Nephron (organoid): ENCODE measurements at regions not wholly inside any gene's neighbourhood (a gene's known extent, or its start where the extent isn't known, plus 50 kb on each side); places are given as distances from the start of the nearest gene placed in this dataset.

ENCODE experiments used
- H3K27ac Mint-ChIP-seq, 3 experiments: 2 replicates each; pipeline ENCODE4 v1.8.0; 2020; ENCODE audit warnings: mixed read lengths in 3 of 3, mild to moderate bottlenecking in 2 of 3, moderate library complexity in 1 of 3
- H3K27me3 Mint-ChIP-seq: 2 replicates; pipeline ENCODE4 v1.8.0; 2021; ENCODE audit warnings: low read depth, mild to moderate bottlenecking, moderate library complexity, mixed read lengths
- H3K36me3 Mint-ChIP-seq: 2 replicates; pipeline ENCODE4 v1.8.0; 2020; ENCODE audit warnings: low read depth, mixed read lengths
- H3K4me1 Mint-ChIP-seq: 2 replicates; pipeline ENCODE4 v1.8.0; 2020; ENCODE audit warnings: mixed read lengths
- H3K4me3 Mint-ChIP-seq, 3 experiments: 2 replicates each; pipeline ENCODE4 v1.8.0; 2020; ENCODE audit warnings: mild to moderate bottlenecking in 3 of 3, mixed read lengths in 3 of 3, moderate library complexity in 2 of 3
- H3K9me3 Mint-ChIP-seq: 2 replicates; pipeline ENCODE4 v1.8.0; 2020; ENCODE audit warnings: mixed read lengths
- TF ChIP-seq, protein P1 (sequence below), 3 experiments: fragments of 200-600 bp; sonication (generic); IDR thresholded peaks; one replicate each; pipeline ENCODE4 v1.5.0; 2021; ENCODE audit warnings: antibody characterized with exemption in 3 of 3; ENCODE audit not compliant: unreplicated experiment in 3 of 3

DNA sequence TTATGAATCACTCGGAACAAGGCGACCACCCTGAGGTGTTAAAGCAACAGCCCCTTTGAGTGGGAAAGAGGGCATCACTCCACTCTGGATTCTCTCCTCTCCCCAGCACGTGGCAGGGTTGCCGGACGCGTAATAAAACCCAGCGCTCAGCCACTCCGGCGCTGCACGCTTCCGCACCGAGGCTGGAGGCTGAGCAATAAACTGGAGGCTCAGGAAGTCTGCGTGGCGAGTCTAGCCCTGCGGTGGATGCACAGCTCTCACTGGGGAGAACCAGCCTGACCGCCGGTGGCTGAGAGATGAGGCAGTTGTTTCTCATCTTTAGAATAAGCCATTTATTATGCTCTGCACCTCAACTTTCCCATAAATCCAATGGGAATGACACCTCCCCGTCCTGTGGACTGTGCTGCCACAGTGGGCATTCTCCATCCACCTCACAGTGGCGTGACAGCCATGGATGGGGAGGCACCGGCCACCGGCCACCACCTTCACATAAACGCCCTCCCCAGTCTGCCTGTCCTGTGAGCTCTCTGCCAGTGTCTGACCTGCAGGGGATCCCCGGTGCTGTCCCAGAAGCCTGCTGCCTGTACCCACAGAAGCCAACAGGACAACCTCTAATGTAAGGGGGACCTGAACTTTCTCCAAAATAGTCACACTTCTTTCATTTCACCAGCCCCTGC lies 64.2 kb upstream of the GGTLC1 start:
- Mint-ChIP-seq H3K9me3 (no peaks in the 10 kb centered on the region), H3K27me3 (peaks cover 4% of the 10 kb centered on the region), H3K27ac (no peak overlapping the region), H3K36me3 (no peaks in the 10 kb centered on the region), H3K4me1 (peaks cover 9% of the 10 kb centered on the region), H3K4me3 (no peak overlapping the region)
- TF ChIP-seq, protein P1, sequence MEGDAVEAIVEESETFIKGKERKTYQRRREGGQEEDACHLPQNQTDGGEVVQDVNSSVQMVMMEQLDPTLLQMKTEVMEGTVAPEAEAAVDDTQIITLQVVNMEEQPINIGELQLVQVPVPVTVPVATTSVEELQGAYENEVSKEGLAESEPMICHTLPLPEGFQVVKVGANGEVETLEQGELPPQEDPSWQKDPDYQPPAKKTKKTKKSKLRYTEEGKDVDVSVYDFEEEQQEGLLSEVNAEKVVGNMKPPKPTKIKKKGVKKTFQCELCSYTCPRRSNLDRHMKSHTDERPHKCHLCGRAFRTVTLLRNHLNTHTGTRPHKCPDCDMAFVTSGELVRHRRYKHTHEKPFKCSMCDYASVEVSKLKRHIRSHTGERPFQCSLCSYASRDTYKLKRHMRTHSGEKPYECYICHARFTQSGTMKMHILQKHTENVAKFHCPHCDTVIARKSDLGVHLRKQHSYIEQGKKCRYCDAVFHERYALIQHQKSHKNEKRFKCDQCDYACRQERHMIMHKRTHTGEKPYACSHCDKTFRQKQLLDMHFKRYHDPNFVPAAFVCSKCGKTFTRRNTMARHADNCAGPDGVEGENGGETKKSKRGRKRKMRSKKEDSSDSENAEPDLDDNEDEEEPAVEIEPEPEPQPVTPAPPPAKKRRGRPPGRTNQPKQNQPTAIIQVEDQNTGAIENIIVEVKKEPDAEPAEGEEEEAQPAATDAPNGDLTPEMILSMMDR (IDR thresholded peaks at IDR 0.05; ENCODE audit: unreplicated experiment in 3 of 3): no peak

DNA sequence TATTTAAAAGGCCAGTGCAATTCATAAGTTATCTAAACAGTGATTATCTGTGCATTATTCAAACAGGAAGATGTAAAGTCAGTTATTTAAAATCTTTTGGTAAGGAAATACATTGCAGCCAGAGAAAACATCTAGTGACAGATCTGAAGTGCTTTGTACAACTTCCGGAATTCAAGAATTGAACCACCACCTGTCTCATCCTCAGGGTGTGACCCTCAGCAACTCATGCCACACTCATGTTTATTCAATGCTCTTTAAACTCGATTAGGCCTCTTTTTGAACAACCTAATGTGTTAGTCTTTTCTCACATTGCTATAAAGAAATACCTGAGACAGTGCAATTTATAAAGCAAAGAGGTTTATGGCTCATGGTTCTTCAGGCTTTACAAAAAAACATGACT lies 62.6 kb upstream of the GGTLC1 start:
- Mint-ChIP-seq H3K4me3 (no peak overlapping the region), H3K4me1 (peaks cover 5% of the 10 kb centered on the region), H3K27ac (peak overlapping the region in 1 of 3 experiments; percentile 48), H3K27me3 (peaks cover 4% of the 10 kb centered on the region), H3K36me3 (no peaks in the 10 kb centered on the region), H3K9me3 (no peaks in the 10 kb centered on the region)
- TF ChIP-seq, protein P1 (IDR thresholded peaks at IDR 0.05; ENCODE audit: unreplicated experiment in 3 of 3): no peak

DNA sequence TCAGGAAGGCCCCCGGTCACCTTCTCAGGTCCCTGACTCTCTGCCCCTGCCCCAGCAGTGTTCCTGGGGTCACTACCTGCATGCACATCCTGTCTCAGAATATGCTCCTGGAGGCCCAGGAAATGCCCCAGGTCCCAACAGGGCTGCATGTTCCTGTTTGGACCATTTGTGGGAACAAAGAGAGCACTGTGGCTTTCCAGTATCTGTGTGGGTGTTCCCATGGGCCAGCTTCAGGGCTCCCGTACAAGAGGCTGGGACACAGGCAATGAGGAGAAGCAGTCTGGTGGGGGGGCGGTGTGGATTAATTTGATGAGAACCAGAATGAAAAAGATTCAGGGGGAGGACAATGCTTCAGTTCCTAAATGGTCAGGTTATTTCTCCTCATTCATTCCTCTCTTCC lies 61.5 kb upstream of the GGTLC1 start:
- Mint-ChIP-seq H3K36me3 (no peaks in the 10 kb centered on the region), H3K27me3 (peaks cover 4% of the 10 kb centered on the region), H3K9me3 (no peaks in the 10 kb centered on the region), H3K27ac (no peak overlapping the region), H3K4me1 (peaks cover 5% of the 10 kb centered on the region), H3K4me3 (no peak overlapping the region)
- TF ChIP-seq, protein P1 (IDR thresholded peaks at IDR 0.05; ENCODE audit: unreplicated experiment in 3 of 3): no peak

DNA sequence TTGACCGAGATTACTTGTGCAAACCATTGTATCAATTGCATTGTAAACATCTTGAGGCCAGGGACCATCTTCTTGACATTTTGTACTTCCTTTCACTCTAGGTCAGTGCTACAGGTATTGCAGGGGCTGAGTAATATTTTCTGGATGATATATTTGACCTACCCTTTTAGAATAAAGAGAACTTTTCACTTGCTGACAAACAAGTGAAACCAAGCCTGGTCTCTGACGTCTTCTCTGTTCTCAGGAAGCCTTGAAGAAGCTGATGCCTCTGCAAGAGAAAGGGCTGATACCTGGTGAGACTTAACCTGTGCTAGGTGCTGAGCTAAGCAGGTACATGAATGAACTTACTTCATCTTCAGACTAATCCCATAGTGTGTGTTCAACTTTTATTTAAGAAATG lies 60.5 kb upstream of the GGTLC1 start:
- TF ChIP-seq, protein P1 (IDR thresholded peaks at IDR 0.05; ENCODE audit: unreplicated experiment in 3 of 3): no peak

DNA sequence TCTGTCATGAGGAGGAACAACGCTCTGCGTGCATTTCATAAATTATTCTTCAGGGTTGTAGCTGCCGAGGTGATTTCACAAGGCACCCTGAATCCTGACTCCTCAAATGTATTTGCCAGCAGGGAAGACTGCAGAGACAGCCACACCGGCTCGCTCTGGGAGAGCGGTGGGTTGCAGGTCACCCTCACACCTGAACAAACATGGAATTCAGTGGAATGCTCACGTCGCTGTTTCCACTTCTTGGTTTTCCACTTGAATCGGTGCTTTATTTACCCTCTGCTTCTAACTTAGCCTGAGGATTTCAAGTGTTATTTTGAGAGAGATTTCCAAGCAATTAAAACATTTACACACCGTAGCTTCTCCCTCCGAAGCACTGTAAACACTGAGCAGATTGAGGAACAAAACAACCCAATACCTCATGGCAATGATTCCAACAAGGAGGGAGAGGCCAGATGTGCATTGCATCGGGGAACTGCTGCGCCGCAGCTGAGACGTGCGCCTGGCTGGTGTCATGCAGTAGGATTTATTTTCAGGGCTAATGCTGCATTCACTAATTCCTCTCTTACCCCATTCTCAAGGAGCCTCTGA lies 59.5 kb upstream of the GGTLC1 start:
- H3K4me1 Mint-ChIP-seq: no peaks in the 10 kb centered on the region
- H3K36me3 Mint-ChIP-seq: no peaks in the 10 kb centered on the region
- TF ChIP-seq, protein P1 (IDR thresholded peaks at IDR 0.05; ENCODE audit: unreplicated experiment in 3 of 3): no peak
- H3K9me3 Mint-ChIP-seq: no peaks in the 10 kb centered on the region
- H3K27ac Mint-ChIP-seq: peak overlapping the region in 1 of 3 experiments; percentile 85
- peaks cover 4% of the 10 kb centered on the region for H3K27me3 Mint-ChIP-seq
- no peak overlapping the region for H3K4me3 Mint-ChIP-seq

More for the DNA sequence above, 60.5 kb upstream of the GGTLC1 start:
- no peak overlapping the region for H3K27ac Mint-ChIP-seq
- no peaks in the 10 kb centered on the region for H3K36me3 Mint-ChIP-seq
- no peak overlapping the region for H3K4me3 Mint-ChIP-seq
- peaks cover under 1% of the 10 kb centered on the region for H3K4me1 Mint-ChIP-seq
- H3K9me3 Mint-ChIP-seq: no peaks in the 10 kb centered on the region
- peaks cover 4% of the 10 kb centered on the region for H3K27me3 Mint-ChIP-seq

DNA sequence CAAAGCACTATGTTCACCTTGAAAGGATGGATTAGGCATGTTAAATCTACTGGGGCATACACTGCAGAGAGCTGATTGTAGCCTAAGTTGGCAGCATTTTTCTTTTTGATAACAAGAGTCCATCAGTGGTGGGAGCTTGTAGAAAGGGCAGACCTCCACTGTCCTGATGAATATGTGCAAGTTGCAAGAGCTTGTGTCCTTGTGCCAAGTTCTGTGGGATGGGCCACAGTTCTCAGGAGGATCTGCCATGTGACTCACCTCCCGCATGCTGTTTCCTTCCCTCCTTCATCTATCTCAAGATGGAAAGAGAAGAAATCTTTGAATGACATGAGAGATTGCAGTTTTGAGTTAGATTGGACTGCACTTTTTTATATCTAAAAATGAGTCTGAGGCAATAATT lies 58.3 kb upstream of the GGTLC1 start:
- no peaks in the 10 kb centered on the region for H3K36me3 Mint-ChIP-seq
- H3K27ac Mint-ChIP-seq: no peak overlapping the region
- TF ChIP-seq, protein P1 (IDR thresholded peaks at IDR 0.05; ENCODE audit: unreplicated experiment in 3 of 3): no peak
- peaks cover 8% of the 10 kb centered on the region for H3K27me3 Mint-ChIP-seq
- H3K4me1 Mint-ChIP-seq: no peaks in the 10 kb centered on the region
- H3K4me3 Mint-ChIP-seq: no peak overlapping the region
- H3K9me3 Mint-ChIP-seq: no peaks in the 10 kb centered on the region
